ENCODE measurements at regions not wholly inside any gene's neighbourhood (a gene's known extent, or its start where the extent isn't known, plus 50 kb on each side); places are given as distances from the start of the nearest gene placed in this dataset.

- no peak overlapping the region for H3K27ac ChIP-seq
- intact Hi-C loops (cut with DNase I): no loop called here
- TF ChIP-seq CTCF (IDR thresholded peaks at IDR 0.05): no peak
Observed at GRCh38 chr13:74193391-74193790, 59.2 kb upstream of the KLF12 start.

GRCh38 chr13:74191410-74191809, 57.2 kb upstream of the KLF12 start:
- intact Hi-C loops (cut with DNase I): no loop called here
- H3K27ac ChIP-seq: no peak overlapping the region
- H3K9me3 ChIP-seq: no peaks in the 10 kb centered on the region
- H3K27me3 ChIP-seq: no peaks in the 10 kb centered on the region
- no peak overlapping the region for H3K4me3 ChIP-seq
- no peaks in the 10 kb centered on the region for H3K36me3 ChIP-seq
- no peak for TF ChIP-seq CTCF (IDR thresholded peaks at IDR 0.05)
- no peak overlapping the region for H3K9ac ChIP-seq (ENCODE audit: low read depth in 2 of 2, low read length in 2 of 2)
- DNase-seq: no peak
- H3K4me1 ChIP-seq: no peaks in the 10 kb centered on the region

More at GRCh38 chr13:74193391-74193790, 59.2 kb upstream of the KLF12 start:
- Histone ChIP-seq H3K27me3 (no peaks in the 10 kb centered on the region), H3K4me1 (no peaks in the 10 kb centered on the region), H3K36me3 (no peaks in the 10 kb centered on the region), H3K9me3 (no peaks in the 10 kb centered on the region), H3K4me3 (no peak overlapping the region), H3K9ac (ENCODE audit: low read depth in 2 of 2, low read length in 2 of 2) (no peak overlapping the region)
- no peak for DNase-seq

GRCh38 chr13:74190999-74191398, 56.8 kb upstream of the KLF12 start:
- TF ChIP-seq CTCF (IDR thresholded peaks at IDR 0.05): no peak

GRCh38 chr13:74187564-74187963, 53.4 kb upstream of the KLF12 start:
- no peak for TF ChIP-seq CTCF (IDR thresholded peaks at IDR 0.05)
- H3K9ac ChIP-seq (ENCODE audit: low read depth in 2 of 2, low read length in 2 of 2): no peak overlapping the region
- H3K4me3 ChIP-seq: no peak overlapping the region
- no peaks in the 10 kb centered on the region for H3K36me3 ChIP-seq
- no peaks in the 10 kb centered on the region for H3K27me3 ChIP-seq
- H3K27ac ChIP-seq: no peak overlapping the region
- intact Hi-C loops (cut with DNase I): no loop called here
- no peaks in the 10 kb centered on the region for H3K4me1 ChIP-seq
- H3K9me3 ChIP-seq: no peaks in the 10 kb centered on the region
- DNase-seq: no peak

More at GRCh38 chr13:74190999-74191398, 56.8 kb upstream of the KLF12 start:
- Histone ChIP-seq H3K27ac (no peak overlapping the region), H3K9ac (ENCODE audit: low read depth in 2 of 2, low read length in 2 of 2) (no peak overlapping the region), H3K36me3 (no peaks in the 10 kb centered on the region), H3K4me1 (no peaks in the 10 kb centered on the region), H3K4me3 (no peak overlapping the region), H3K9me3 (no peaks in the 10 kb centered on the region), H3K27me3 (no peaks in the 10 kb centered on the region)
- no peak for DNase-seq
- intact Hi-C loops (cut with DNase I): no loop called here

- H3K9me3 ChIP-seq: no peaks in the 10 kb centered on the region
- H3K27me3 ChIP-seq: no peaks in the 10 kb centered on the region
- H3K27ac ChIP-seq: no peak overlapping the region
- intact Hi-C loops (cut with DNase I): no loop called here
- no peaks in the 10 kb centered on the region for H3K36me3 ChIP-seq
- no peaks in the 10 kb centered on the region for H3K4me1 ChIP-seq
- DNase-seq: no peak
- no peak overlapping the region for H3K9ac ChIP-seq (ENCODE audit: low read depth in 2 of 2, low read length in 2 of 2)
- no peak overlapping the region for H3K4me3 ChIP-seq
- TF ChIP-seq CTCF (IDR thresholded peaks at IDR 0.05): no peak
Observed at GRCh38 chr13:74184283-74184682, 50.1 kb upstream of the KLF12 start.

Measured in colonic mucosa (tissue), 4 donors.